ENCODE measurements at regions not wholly inside any gene's neighbourhood (a gene's known extent, or its start where the extent isn't known, plus 50 kb on each side); places are given as distances from the start of the nearest gene placed in this dataset.

DNA sequence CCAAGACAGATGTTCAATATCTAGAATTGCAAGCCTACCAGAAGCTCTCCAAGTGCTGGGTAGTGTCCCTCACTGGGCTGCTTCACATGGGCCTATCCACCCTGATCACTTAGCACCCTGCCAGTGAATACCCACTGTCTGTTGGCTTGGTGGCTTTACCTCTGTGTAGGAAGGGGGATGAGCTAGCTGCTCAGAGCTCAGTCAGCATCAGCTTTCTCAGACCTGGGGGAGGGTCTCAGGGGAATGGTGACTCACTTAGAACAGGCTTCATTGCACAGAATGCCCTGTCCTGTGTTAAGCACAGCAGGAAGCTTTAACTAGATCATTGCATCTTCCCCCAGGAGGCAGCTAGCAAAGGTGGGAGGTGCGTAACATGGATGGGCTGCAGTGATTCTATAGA lies 209.8 kb downstream of the PDCD6IP start:
- no peak overlapping the region for H3K4me3 ChIP-seq (ENCODE audit: low read depth, low read length)
- peak; percentile 93 for DNase-seq (ENCODE audit: low read depth)

DNA sequence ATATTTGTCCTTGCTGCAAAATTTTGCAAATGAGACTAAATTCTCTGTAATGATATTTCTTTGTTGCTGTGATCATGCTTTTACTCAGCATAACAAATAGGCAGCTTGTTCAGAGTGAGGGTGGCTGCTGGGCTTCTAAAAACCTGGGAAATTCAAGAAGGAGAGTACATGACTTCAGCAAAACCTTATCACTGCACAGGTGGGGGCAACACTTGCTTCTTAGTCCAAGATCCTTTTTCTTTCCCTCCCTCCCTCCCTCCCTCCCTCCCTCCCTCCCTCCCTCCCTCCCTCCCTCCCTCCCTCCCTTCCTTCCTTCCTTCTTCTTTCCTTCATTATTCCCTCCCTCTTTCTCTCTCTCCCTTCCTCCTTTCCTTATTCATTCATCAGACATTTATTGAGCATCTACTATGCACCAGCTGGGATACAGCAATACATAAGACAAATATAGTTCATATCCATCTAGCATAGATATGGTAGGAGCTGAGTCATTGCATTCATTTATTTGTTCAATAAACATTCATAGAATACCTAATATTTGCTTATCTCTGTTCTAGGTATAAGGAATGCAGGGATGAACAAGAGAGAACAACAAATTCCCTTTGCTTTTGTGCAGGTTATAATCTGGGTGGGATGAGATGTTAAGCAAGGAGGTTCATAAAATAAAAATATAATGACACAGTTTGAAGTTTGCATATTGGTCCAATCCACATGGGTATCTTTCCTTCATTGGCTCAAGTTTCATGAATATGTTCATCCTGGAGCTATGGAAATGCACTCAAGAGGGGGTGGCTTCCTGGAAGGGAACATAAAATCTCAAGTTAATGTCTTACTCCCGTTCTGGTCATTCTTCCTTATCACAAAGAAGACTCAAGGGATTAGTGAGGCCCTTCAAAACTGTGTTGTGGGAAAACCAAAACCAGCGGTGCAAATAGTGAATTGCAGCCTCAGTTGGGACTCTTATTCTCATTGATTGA lies 210.7 kb downstream of the PDCD6IP start:
- H3K4me3 ChIP-seq (ENCODE audit: low read depth, low read length) = no peak overlapping the region
- DNase-seq (ENCODE audit: low read depth) = peak; percentile 39

DNA sequence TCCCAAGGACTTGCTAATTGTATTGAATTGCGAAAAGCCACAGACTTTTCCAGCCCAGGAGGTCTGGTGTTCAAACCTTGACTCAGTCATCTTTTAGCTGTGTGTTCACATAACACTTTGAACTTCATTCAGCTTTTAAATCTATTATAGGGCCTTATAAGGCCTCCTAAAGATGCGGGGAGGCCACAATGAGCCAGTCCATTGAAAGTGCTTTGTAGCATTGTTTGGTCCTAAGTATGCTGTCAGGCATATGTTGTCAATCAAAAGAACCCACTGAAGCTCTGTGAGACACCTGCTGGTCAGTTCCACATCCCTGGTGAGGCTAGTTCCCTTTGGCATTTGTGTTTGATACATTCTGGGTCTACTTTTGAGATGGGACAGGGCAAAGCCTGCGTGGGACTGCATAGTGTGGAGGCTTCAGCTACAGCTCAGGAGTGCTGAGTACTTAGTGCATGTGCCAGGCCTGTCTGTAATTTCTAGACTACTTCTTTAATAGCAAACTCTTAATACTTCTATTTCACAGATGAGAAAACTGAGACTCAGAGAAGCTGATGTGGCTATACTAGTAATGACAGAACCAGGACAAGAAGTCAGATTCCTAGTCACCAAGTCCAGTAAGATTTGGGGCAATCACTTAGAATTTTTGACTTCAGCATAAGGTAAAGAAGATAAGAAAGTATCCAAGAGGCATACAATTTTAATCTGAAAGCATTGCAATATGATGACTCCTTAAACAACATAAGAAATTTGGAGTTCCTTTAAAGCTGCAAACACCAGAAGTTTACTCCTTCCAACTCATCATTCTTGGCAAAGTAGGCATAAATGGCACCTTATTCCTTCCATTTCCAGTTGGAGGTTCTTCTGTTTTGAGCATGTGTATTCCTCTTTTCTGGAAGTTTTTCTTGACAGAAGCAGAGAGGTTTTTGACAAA lies 213.0 kb downstream of the PDCD6IP start:
- peak; percentile 46 for DNase-seq (ENCODE audit: low read depth)
- no peak overlapping the region for H3K4me3 ChIP-seq (ENCODE audit: low read depth, low read length)

DNA sequence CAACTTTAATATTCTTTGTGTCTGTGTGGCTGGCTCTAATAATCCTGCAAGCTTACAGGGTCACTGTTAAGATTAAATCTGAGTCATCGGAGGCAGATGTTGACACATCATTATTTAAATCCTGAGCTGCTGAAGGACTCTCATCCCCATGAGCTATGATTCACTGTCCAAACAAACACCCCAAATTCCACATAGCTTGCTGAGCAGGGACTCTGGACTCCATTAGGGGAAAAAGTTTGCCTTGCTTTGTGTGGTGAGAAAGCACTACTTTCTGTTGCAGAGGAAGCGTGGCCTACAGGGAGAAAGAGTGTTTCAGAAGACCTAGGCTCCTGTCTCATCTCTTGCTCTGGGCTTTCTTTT lies 213.7 kb downstream of the PDCD6IP start:
- peak; percentile 96 for DNase-seq (ENCODE audit: low read depth)
- no peak overlapping the region for H3K4me3 ChIP-seq (ENCODE audit: low read depth, low read length)

DNA sequence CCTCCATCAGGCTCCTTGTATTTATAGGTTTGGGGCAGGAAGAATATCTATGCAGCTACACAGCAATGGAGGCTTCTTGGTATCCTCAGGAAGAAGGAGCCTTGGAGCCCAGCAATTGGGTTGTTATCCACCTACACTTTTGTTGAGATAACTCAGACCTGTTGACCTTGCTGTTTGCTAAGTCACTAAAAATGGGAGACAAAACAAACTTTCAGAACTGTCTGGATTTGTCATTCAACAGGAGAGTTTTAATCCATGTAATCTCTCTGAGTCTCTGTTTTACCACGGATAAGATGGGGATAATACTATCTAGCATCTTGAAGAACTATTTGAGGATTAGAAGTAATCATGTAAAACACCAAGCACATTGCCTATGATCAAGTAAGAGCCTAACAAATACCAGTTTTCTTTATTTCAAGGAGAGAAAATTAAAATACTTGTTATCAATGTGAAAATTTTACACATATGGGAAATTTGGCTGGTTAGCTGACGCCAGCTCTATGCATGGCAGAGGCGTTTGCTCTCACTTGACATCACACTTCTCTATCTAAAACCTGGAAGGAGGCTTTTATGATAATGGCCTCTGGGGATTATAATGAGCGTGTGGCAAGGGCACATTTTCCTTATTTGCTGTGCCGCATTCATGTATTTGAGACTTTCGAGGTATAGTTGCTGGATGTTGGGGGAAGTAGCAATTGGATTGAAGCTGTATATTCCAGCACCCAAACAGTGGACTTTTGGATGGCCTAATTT lies 215.6 kb downstream of the PDCD6IP start:
- no peak for DNase-seq (ENCODE audit: low read depth)
- H3K4me3 ChIP-seq (ENCODE audit: low read depth, low read length) = no peak overlapping the region

DNA sequence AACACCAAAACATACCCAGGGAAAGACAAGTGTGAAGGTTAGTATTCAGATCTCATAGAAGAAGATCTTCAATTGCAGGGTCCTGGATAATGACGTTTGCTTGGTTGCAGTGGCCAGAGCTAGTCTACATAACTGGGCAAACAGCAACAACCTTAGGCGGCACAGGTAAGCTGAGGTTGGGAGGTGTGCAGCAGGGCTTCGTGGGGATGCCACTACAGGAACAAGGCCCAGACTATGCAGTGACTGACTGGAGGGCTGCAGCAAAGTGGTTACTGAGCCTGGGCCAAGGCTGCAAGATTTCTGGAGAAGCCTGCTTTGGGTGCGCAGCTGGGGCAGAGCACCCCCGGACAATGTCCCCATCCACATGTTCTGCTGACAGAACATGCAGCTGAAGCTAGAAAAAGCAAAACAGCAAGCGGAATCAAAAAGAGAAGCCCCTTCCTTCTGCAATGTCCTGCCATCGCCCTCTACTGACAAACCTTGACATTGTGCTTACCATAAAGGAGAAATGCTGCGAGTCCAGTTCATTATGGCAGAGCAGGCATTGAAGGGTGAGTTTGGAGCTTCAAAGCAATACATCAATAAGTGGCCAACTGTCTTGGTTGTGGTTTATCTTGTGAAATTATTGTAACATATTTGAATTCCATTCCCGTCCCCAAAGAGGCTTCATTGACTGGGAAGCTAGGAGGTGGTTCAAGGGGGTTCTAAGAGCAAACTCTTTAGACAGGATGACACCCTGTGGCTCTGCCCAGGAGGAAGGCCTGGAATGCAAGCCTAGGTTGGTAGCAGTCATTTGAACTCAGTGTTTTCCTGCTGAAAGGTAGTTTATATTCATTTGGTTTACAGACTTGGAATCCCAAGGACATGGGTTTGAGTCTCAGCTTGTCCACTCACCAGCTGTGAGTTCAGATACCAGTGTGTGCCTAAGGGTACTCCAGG lies 217.0 kb downstream of the PDCD6IP start:
- no peak overlapping the region for H3K4me3 ChIP-seq (ENCODE audit: low read depth, low read length)
- no peak for DNase-seq (ENCODE audit: low read depth)

DNA sequence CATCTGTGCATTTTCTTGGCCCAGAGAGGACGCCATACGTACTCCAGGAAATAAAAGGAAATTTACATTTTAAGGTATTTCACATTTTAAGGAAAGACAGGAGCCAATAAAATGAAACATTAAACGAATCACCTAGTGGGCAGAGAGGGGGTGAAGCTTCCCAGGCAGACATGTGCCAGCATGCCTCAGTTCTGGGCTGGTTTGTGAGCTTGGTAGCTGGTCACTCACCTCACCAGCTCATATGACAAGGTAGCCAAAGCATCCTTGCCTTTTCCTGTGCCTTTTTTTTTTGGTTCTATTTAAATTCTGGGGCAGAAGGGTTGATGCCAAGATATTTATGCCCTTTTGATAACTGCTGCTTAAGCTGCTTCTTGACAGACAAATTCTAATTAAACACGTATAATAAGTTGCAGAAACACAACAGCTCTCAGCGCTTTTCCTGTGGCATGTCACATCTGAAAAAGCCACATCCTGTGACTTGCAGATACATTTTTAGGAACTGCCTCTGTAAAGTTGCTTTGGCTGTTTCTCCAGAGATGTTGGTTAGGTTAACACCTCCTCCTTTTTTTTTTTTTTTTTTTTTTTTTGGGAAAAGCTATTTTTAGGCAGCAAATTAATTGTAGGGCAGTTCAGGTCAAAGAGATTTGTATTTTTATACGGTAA lies 218.6 kb downstream of the PDCD6IP start:
- DNase-seq (ENCODE audit: low read depth) = no peak
- H3K4me3 ChIP-seq (ENCODE audit: low read depth, low read length) = no peak overlapping the region

DNA sequence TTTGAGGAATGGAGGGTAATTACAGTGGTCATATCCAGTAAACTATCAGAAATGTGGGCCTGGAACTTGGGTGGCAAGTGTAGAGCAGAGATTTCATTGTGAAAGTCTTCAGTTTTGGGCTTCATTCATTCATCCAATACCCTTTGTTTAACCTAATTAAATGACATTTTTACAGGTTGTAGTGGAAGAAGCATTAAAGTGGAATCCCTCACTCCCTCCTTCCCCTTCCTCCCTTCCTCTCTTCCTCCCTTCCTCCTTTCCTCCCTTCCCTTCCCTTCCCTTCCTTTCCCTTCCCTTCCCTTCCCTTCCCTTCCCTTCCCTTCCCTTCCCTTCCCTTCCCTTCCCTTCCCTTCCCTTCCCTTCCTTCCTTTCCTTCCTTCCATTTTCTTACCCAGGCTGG lies 219.3 kb downstream of the PDCD6IP start:
- no peak for DNase-seq (ENCODE audit: low read depth)
- no peak overlapping the region for H3K4me3 ChIP-seq (ENCODE audit: low read depth, low read length)

DNA sequence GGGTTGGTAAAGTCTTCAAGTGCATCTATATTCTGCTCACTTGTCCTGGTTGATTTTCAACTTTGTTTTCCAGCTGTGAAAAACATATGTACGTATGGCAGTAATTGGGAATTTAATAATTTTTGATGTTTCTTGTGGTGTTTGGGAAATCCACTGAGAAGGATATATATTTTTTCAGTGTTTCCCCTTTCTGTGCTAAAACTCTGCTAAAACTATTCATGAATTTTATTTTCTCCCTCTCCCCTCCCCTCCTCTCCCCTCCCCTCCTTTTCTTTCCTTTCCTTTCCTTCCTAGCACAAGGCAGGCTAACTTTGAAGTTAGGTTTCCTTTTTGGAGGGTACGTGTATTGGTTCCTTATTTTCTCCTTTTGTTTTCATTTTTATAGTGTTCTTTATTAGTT lies 220.7 kb downstream of the PDCD6IP start:
- no peak for DNase-seq (ENCODE audit: low read depth)
- no peak overlapping the region for H3K4me3 ChIP-seq (ENCODE audit: low read depth, low read length)

DNA sequence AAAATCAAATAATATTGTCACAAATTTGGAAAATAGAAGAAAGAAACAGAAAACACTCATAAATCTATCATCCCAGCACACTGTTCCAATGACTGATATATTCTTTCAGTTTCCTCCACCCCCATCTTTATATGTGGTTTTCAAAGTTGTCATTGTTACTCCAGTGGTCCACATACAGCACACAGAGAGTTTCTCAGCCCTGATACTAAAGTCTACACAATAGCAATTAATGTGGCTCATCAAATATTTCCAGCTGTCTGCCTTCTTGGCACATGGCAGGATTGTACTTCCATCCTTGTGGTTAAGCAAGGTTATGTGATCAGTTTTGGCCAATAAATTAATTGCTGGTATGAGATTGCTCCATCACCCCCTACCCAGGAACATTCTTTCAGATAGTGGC lies 221.7 kb downstream of the PDCD6IP start:
- no peak overlapping the region for H3K4me3 ChIP-seq (ENCODE audit: low read depth, low read length)
- DNase-seq (ENCODE audit: low read depth) = no peak

DNA sequence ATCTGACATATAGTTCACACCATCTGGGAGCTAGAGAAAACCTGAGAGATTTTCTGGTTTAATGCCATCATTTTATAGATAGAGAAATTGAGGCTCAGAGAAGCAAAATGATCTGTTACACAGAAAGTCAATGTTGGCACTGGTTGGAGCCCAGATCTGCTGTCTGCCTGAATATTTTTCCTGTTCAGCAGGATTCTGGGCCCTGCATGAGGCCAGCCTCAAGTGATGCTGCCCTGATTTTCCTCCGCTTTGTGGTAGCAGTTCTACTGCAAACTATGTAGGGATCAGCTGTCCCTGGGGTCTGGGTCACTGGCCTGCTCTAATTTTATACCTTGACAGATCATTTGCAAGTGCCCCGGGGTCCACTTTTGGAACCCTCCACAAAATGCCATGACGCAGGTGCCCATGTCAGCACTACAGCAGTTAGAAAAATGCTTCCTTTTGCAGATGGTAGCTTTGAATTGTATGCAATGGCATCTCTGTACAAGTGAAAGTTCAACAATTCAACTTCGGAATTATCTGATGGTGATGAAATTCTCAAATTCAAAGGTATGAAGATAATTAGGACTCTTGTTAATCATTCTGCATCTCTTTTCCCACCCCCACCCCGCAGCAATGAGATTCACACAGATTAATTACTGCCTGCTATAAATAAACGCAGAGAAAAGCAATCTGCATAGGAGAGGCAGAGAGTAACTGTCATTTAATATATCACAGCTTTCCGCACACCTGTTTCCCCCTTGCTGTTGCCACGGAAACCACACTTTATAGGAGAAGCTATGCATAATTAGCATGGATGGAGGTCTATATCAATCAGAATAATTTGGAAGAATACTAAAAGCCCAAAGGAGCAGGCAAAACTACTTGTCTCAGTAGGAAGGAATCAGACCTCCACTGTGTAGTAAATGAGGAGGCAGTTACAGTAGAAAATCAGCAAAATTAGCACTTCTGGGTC lies 222.6 kb downstream of the PDCD6IP start:
- no peak for DNase-seq (ENCODE audit: low read depth)
- H3K4me3 ChIP-seq (ENCODE audit: low read depth, low read length) = no peak overlapping the region

DNA sequence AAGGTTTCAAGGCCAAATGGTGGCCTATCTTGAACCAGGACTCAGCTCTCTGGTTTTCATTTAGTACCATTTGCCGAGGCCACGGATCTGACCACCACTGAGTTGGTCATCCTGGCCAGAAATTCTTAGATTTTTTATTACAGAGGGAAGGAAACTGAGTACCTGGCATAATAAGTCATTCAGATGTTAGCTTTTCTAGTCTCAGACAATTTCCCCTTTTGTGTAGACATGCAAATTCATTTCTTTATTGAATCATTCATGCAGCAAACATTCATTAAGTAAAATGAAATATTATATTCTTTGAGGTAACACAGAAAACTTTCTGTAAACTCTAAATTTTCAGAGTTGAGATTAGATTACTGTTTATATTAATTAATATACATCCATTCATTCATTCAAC lies 223.7 kb downstream of the PDCD6IP start:
- no peak overlapping the region for H3K4me3 ChIP-seq (ENCODE audit: low read depth, low read length)

DNA sequence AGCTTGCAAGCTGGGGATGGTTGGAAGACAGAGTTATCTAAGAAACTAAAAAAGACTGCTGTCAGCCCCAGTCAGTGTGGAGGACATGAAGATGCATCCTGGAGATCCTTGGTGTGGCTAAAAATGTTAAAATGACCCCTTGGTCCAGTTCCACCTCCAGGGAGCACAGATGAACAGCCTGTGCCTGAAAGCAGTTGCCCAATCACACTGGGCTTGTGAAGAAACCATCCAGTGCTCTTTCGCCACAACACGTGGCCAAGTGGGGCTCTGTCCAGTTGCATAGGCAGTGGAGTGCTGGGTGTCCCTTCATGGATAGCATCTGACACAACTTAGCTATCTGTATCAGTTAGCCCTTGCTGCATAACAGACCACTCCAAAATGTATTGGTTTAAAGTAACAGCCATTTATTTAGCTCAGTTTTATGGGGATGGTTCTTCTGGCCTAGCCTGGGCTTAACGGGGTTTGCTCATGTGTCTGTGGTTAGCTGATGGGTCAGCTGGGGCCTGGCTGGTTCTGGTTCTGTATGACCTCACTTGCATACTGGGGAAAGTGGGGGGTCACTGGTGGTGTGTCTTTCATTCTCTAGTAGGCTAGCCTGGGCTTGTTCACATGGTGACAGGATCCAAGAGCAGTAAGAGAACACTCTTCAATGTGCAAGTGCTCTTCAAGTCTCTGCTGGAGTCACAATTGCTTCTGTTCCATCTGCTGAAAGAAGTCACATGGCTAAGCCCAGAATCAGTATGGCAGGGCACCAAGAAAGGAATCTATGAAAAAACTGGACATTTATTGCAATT lies 226.2 kb downstream of the PDCD6IP start:
- H3K4me3 ChIP-seq (ENCODE audit: low read depth, low read length) = no peak overlapping the region
- no peak for DNase-seq (ENCODE audit: low read depth)

More for the DNA sequence above, 223.7 kb downstream of the PDCD6IP start:
- no peak for DNase-seq (ENCODE audit: low read depth)

DNA sequence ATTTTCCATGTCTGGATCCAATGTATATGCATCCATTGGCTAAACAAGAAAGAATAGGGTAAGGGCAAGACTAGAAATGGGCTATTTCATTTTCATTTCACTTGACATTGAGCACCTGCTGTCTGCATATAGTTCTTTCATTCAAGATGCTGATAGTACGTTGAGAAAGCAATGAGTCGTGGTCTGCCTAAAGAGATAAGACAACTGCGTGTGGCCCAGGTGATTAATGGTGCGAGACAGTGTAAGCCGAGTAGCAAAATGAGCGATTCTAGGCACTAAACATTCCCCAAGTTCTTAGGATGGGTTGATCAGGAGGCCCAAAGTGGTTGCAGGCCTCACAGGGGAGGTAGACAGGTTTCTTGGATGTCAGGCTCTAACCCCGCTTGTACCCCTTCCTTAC lies 235.4 kb downstream of the PDCD6IP start:
- DNase-seq (ENCODE audit: low read depth) = no peak

DNA sequence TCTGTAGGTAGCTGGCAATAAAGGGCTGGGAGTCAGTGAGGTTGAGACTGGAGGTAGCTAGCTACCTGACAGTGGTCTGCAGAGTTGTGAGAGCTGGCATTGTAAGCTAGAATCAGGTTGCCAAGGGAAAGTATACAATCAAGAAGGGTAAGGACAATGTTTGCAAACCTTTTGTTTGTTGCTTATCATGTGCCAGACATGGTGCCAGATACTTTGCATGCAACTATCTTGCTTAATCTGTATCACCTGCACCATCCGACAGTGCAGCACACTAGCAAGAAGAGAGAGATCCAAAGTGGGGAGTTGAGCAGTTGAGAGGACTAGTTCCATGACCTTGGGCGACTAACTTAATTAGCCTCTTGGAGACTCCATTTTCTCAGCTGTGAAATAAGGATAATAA lies 236.4 kb downstream of the PDCD6IP start:
- DNase-seq (ENCODE audit: low read depth) = no peak

More for the DNA sequence above, 235.4 kb downstream of the PDCD6IP start:
- no peak overlapping the region for H3K4me3 ChIP-seq (ENCODE audit: low read depth, low read length)

DNA sequence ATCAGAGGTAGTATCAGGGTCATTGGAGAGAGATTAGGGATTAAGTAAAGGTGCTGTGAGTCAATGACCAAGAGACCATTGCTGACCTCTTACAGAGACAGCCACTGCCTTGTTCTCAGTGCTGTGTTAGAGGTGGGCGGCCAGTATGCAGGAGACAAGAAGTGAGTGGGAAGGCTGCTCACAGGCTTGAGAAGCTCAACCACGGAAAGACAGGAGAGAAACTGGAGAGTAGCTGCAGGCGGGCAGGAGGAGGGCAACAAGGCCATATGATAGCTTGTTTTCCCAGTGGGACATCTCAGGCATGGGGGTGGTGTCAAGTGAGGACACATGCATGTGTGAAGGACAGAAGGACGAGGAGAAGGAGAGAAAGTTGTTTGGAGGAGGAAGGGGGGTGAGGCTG lies 237.3 kb downstream of the PDCD6IP start:
- H3K4me3 ChIP-seq (ENCODE audit: low read depth, low read length) = no peak overlapping the region

More for the DNA sequence above, 236.4 kb downstream of the PDCD6IP start:
- no peak overlapping the region for H3K4me3 ChIP-seq (ENCODE audit: low read depth, low read length)

More for the DNA sequence above, 237.3 kb downstream of the PDCD6IP start:
- no peak for DNase-seq (ENCODE audit: low read depth)

Data from skeletal muscle cell (primary cell).